DND-41 (cell line): ENCODE measurements at regions not wholly inside any gene's neighbourhood (a gene's known extent, or its start where the extent isn't known, plus 50 kb on each side); places are given as distances from the start of the nearest gene placed in this dataset.

ENCODE experiments used
- ATAC-seq: fragments of 200-7000 bp; cut with Tn5 transposase; 3 replicates; pipeline ENCODE4 v1.9.1; 2021; ENCODE audit warnings: low read depth; ENCODE audit not compliant: insufficient read depth
- DNase-seq: peaks from one replicate; pipeline ENCODE4 v3.0.0-alpha.2; 2020
- H2AFZ ChIP-seq: 2 replicates; pipeline ENCODE4 v1.6.0; 2012; ENCODE audit warnings: low read depth, low read length
- H3K27ac ChIP-seq: 2 replicates; pipeline ENCODE4 v1.5.1; 2012; ENCODE audit warnings: low read length, inconsistent platforms
- H3K27me3 ChIP-seq: fragments of 200-600 bp; sonication (generic); 2 replicates; pipeline ENCODE4 v1.6.0; 2012; ENCODE audit warnings: low read length, mild to moderate bottlenecking, inconsistent platforms; ENCODE audit not compliant: insufficient read depth, poor library complexity
- H3K36me3 ChIP-seq: 2 replicates; pipeline ENCODE4 v1.5.1; 2012; ENCODE audit warnings: low read length, inconsistent platforms; ENCODE audit not compliant: insufficient read depth
- H3K4me1 ChIP-seq: 2 replicates; pipeline ENCODE4 v1.5.1; 2012; ENCODE audit warnings: mild to moderate bottlenecking, low read length; ENCODE audit not compliant: insufficient read depth
- H3K4me2 ChIP-seq: 2 replicates; pipeline ENCODE4 v1.6.0; 2012; ENCODE audit warnings: mild to moderate bottlenecking, moderate library complexity, low read length, inconsistent platforms; ENCODE audit not compliant: insufficient read depth
- H3K4me3 ChIP-seq, 2 experiments: fragments of 200-600 bp in 1 of 2; shearing (Covaris generic) in 1 of 2; 2 replicates each; pipeline ENCODE4 v1.5.1; 2012 to 2016; ENCODE audit warnings: inconsistent platforms in 2 of 2, low read length in 2 of 2, mild to moderate bottlenecking in 2 of 2, low read depth in 1 of 2, moderate library complexity in 1 of 2
- H3K79me2 ChIP-seq: 2 replicates; pipeline ENCODE4 v1.6.0; 2012; ENCODE audit warnings: low read length, inconsistent platforms; ENCODE audit not compliant: insufficient read depth
- H3K9ac ChIP-seq: 2 replicates; pipeline ENCODE4 v1.6.0; 2012; ENCODE audit warnings: low read depth, mild to moderate bottlenecking, inconsistent platforms, low read length, moderate library complexity
- H3K9me3 ChIP-seq: 2 replicates; pipeline ENCODE4 v1.5.1; 2012; ENCODE audit warnings: low read length, moderate library complexity, mild to moderate bottlenecking, inconsistent platforms; ENCODE audit not compliant: insufficient read depth, severe bottlenecking
- H4K20me1 ChIP-seq: 2 replicates; pipeline ENCODE4 v1.6.0; 2012; ENCODE audit warnings: low read length; ENCODE audit not compliant: insufficient read depth
- CTCF ChIP-seq: IDR thresholded peaks from 2 replicates; pipeline ENCODE4 v1.5.1; 2012; ENCODE audit warnings: borderline replicate concordance, low read length, moderate library complexity, mild to moderate bottlenecking; ENCODE audit not compliant: poor library complexity, severe bottlenecking; ENCODE audit errors: extremely low read depth
- EZH2 ChIP-seq: IDR thresholded peaks from 3 replicates; pipeline ENCODE4 v1.6.1; 2012; ENCODE audit warnings: borderline replicate concordance, low read depth, mild to moderate bottlenecking, moderate library complexity, low read length, inconsistent platforms; ENCODE audit not compliant: severe bottlenecking

- Histone ChIP-seq H3K27me3 (peaks cover 7% of the 10 kb centered on the region), H3K27ac (no peak overlapping the region), H3K9me3 (no peaks in the 10 kb centered on the region), H3K79me2 (no peaks in the 10 kb centered on the region), H3K9ac (no peak overlapping the region), H3K36me3 (no peaks in the 10 kb centered on the region), H2AFZ (no peak overlapping the region), H3K4me3 (no peak overlapping the region), H3K4me1 (no peaks in the 10 kb centered on the region), H3K4me2 (no peak overlapping the region), H4K20me1 (no peaks in the 10 kb centered on the region)
- DNase-seq: no peak
- TF ChIP-seq EZH2 (no peak), CTCF (no peak)
- no peak for ATAC-seq
Observed at GRCh38 chr10:90641731-90642130, 216.1 kb downstream of the HTR7 start.

- H3K27me3 ChIP-seq: peaks cover 7% of the 10 kb centered on the region
- H4K20me1 ChIP-seq: no peaks in the 10 kb centered on the region
- H3K4me1 ChIP-seq: no peaks in the 10 kb centered on the region
- no peak for ATAC-seq
- TF ChIP-seq EZH2: no peak
- no peak for TF ChIP-seq CTCF
- H3K4me3 ChIP-seq: no peak overlapping the region
- no peaks in the 10 kb centered on the region for H3K79me2 ChIP-seq
- no peaks in the 10 kb centered on the region for H3K36me3 ChIP-seq
- DNase-seq: no peak
- no peak overlapping the region for H2AFZ ChIP-seq
- H3K9ac ChIP-seq: no peak overlapping the region
- no peak overlapping the region for H3K4me2 ChIP-seq
- no peak overlapping the region for H3K27ac ChIP-seq
- no peaks in the 10 kb centered on the region for H3K9me3 ChIP-seq
Observed at GRCh38 chr10:90642136-90642535, 215.7 kb downstream of the HTR7 start.

- ATAC-seq (no peak), DNase-seq (no peak)
- Histone ChIP-seq H3K36me3 (no peaks in the 10 kb centered on the region), H3K9me3 (no peaks in the 10 kb centered on the region), H3K27ac (no peak overlapping the region), H3K4me2 (no peak overlapping the region), H4K20me1 (no peaks in the 10 kb centered on the region), H3K79me2 (no peaks in the 10 kb centered on the region), H3K4me3 (no peak overlapping the region), H3K9ac (no peak overlapping the region), H3K4me1 (no peaks in the 10 kb centered on the region), H3K27me3 (peaks cover 7% of the 10 kb centered on the region), H2AFZ (no peak overlapping the region)
- no peak for TF ChIP-seq EZH2
- TF ChIP-seq CTCF: no peak
Observed at GRCh38 chr10:90642650-90643049, 215.2 kb downstream of the HTR7 start.

- no peaks in the 10 kb centered on the region for H3K79me2 ChIP-seq
- no peak overlapping the region for H2AFZ ChIP-seq
- H4K20me1 ChIP-seq: no peaks in the 10 kb centered on the region
- no peak for TF ChIP-seq EZH2
- no peaks in the 10 kb centered on the region for H3K9me3 ChIP-seq
- no peaks in the 10 kb centered on the region for H3K4me1 ChIP-seq
- H3K36me3 ChIP-seq: no peaks in the 10 kb centered on the region
- H3K27me3 ChIP-seq: peaks cover 7% of the 10 kb centered on the region
- no peak overlapping the region for H3K4me3 ChIP-seq
- H3K9ac ChIP-seq: no peak overlapping the region
- no peak for DNase-seq
- ATAC-seq: no peak
- no peak overlapping the region for H3K4me2 ChIP-seq
- H3K27ac ChIP-seq: no peak overlapping the region
Observed at GRCh38 chr10:90644165-90644564, 213.7 kb downstream of the HTR7 start.
